DMS53 treated with DMSO at 0.1 percent for 48 hours (cell line): ENCODE measurements at regions not wholly inside any gene's neighbourhood (a gene's known extent, or its start where the extent isn't known, plus 50 kb on each side); places are given as distances from the start of the nearest gene placed in this dataset.

Source experiments
- DNase-seq: peaks from one replicate; lab custom pipeline; 2025; ENCODE audit not compliant: unreplicated experiment; lab: John Stamatoyannopoulos, UW

GRCh38 chrX:87727620-87728019 is 210.0 kb downstream of the KLHL4 start:
- no peak for DNase-seq

GRCh38 chrX:87728024-87728423 is 210.4 kb downstream of the KLHL4 start:
- peak; percentile 17 for DNase-seq

GRCh38 chrX:87728459-87728858 is 210.9 kb downstream of the KLHL4 start:
- peak; percentile 25 for DNase-seq

- DNase-seq, result no peak
These were observed 214.5 kb downstream of the KLHL4 start for GRCh38 chrX:87732133-87732532.

- no peak for DNase-seq
These were observed 219.0 kb downstream of the KLHL4 start for GRCh38 chrX:87736576-87736975.

GRCh38 chrX:87744391-87744790 is 226.8 kb downstream of the KLHL4 start:
- DNase-seq, result no peak

GRCh38 chrX:87755493-87755892 is 237.9 kb downstream of the KLHL4 start:
- no peak for DNase-seq

GRCh38 chrX:87788976-87789375 is 271.4 kb downstream of the KLHL4 start:
- no peak for DNase-seq

- DNase-seq, result no peak
These were observed 280.4 kb downstream of the KLHL4 start for GRCh38 chrX:87798039-87798438.

GRCh38 chrX:87805829-87806490 is 288.4 kb downstream of the KLHL4 start:
- no peak for DNase-seq

GRCh38 chrX:87808576-87809243 is 291.1 kb downstream of the KLHL4 start:
- DNase-seq, result no peak

- no peak for DNase-seq
These were observed 296.0 kb downstream of the KLHL4 start for GRCh38 chrX:87813566-87813965.

- DNase-seq, result no peak
These were observed 329.4 kb downstream of the KLHL4 start for GRCh38 chrX:87846956-87847355.

GRCh38 chrX:87873347-87873941 is 355.8 kb downstream of the KLHL4 start:
- peak; percentile 30 for DNase-seq

GRCh38 chrX:87874043-87874442 is 356.4 kb downstream of the KLHL4 start:
- DNase-seq, result no peak

- no peak for DNase-seq
These were observed 361.3 kb downstream of the KLHL4 start for GRCh38 chrX:87878926-87879325.

GRCh38 chrX:87890437-87890836 is 372.8 kb downstream of the KLHL4 start:
- no peak for DNase-seq

GRCh38 chrX:87895421-87895820 is 377.8 kb downstream of the KLHL4 start:
- DNase-seq, result no peak

GRCh38 chrX:87896057-87896456 is 378.5 kb downstream of the KLHL4 start:
- no peak for DNase-seq

- no peak for DNase-seq
These were observed 382.8 kb downstream of the KLHL4 start for GRCh38 chrX:87900320-87900908.

GRCh38 chrX:87901060-87901459 is 383.5 kb downstream of the KLHL4 start:
- no peak for DNase-seq

- DNase-seq, result no peak
These were observed 397.1 kb downstream of the KLHL4 start for GRCh38 chrX:87914726-87915125.
